K562 (cell line): ENCODE measurements at regions not wholly inside any gene's neighbourhood (a gene's known extent, or its start where the extent isn't known, plus 50 kb on each side); places are given as distances from the start of the nearest gene placed in this dataset.

Source experiments
- CBX2 ChIP-seq: fragments of 200-600 bp; sonication (generic); IDR thresholded peaks from one replicate; pipeline ENCODE4 v1.6.1; 2012; ENCODE audit warnings: mild to moderate bottlenecking, low read length, inconsistent platforms; ENCODE audit not compliant: insufficient read depth, poor library complexity, severe bottlenecking
- NCOR1 ChIP-seq: fragments of 450-650 bp; IDR thresholded peaks from 2 replicates; pipeline ENCODE4 v1.6.1; 2016; ENCODE audit warnings: mild to moderate bottlenecking, moderate library complexity
- SAFB2 ChIP-seq: fragments of 200-400 bp; formaldehyde crosslinking; IDR thresholded peaks from 2 replicates; pipeline ENCODE4 v1.6.1; 2018; ENCODE audit warnings: borderline replicate concordance, low read length, low read depth, moderate library complexity; ENCODE audit not compliant: severe bottlenecking
- TCFL5 ChIP-seq: fragments of 250-450 bp; sonication (Bioruptor Pico); conservative IDR thresholded peaks from 2 replicates; pipeline ENCODE4 v1.6.1; 2021; ENCODE audit warnings: mild to moderate bottlenecking, moderate library complexity, matching md5 sums
- ZNF584 ChIP-seq: fragments of 200-800 bp; sonication (Bioruptor generic); IDR thresholded peaks from 2 replicates; pipeline ENCODE4 v1.6.1; 2016; ENCODE audit warnings: low read depth, mild to moderate bottlenecking, missing genetic modification characterization, missing compliant biosample characterization
- ZNF780A ChIP-seq: fragments of 250-450 bp; sonication (Bioruptor Pico); IDR thresholded peaks from 2 replicates; pipeline ENCODE4 v1.5.0; 2021; ENCODE audit warnings: mild to moderate bottlenecking
- TF ChIP-seq, protein P1 (sequence below), 3 experiments: fragments of 200-800 bp in 1 of 3; fragments of 250-450 bp in 1 of 3; fragments of 450-650 bp in 1 of 3; sonication (Bioruptor Pico) in 1 of 3; sonication (Bioruptor generic) in 1 of 3; formaldehyde crosslinking in 1 of 3; IDR thresholded peaks; 2 replicates each; pipeline versions ENCODE4 v1.6.1 to v1.8.0; 2016 to 2022; ENCODE audit warnings: mild to moderate bottlenecking in 2 of 3, missing genetic modification characterization in 2 of 3, missing compliant biosample characterization in 1 of 3, moderate library complexity in 1 of 3
- TF ChIP-seq, protein P2 (sequence below), 2 experiments: fragments of 450-650 bp; IDR thresholded peaks; 2 replicates each; pipeline ENCODE4 v1.6.1; 2018; ENCODE audit warnings: mild to moderate bottlenecking in 2 of 2, low read depth in 1 of 2; ENCODE audit not compliant: partially characterized antibody in 2 of 2

DNA sequence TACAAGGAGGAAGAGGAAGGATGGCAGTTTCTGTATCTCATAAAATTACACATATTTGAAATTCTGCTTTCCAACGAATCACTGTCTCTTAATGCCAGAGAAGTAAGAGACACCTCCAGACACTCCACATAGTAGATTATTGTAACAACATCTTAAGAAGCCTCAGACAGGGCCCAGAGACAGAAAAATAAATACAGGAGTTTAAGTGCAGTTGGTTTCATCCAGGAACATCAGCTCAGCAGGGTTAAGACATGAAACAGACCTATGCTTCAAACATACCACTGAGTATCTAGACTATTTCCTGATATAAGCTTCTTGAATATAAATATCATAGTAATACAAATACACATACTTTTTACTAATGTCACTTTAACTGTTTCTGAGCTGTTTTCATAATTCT, 290.3 kb downstream of the ADAMTS20 start (continued):
- TF ChIP-seq SAFB2 (no peak), TCFL5 (CRISPR knock-in tag) (no peak), ZNF584 (CRISPR knock-in tag) (no peak), ZNF780A (CRISPR knock-in tag) (no peak), NCOR1 (no peak), CBX2 (no peak)
- TF ChIP-seq, protein P1, sequence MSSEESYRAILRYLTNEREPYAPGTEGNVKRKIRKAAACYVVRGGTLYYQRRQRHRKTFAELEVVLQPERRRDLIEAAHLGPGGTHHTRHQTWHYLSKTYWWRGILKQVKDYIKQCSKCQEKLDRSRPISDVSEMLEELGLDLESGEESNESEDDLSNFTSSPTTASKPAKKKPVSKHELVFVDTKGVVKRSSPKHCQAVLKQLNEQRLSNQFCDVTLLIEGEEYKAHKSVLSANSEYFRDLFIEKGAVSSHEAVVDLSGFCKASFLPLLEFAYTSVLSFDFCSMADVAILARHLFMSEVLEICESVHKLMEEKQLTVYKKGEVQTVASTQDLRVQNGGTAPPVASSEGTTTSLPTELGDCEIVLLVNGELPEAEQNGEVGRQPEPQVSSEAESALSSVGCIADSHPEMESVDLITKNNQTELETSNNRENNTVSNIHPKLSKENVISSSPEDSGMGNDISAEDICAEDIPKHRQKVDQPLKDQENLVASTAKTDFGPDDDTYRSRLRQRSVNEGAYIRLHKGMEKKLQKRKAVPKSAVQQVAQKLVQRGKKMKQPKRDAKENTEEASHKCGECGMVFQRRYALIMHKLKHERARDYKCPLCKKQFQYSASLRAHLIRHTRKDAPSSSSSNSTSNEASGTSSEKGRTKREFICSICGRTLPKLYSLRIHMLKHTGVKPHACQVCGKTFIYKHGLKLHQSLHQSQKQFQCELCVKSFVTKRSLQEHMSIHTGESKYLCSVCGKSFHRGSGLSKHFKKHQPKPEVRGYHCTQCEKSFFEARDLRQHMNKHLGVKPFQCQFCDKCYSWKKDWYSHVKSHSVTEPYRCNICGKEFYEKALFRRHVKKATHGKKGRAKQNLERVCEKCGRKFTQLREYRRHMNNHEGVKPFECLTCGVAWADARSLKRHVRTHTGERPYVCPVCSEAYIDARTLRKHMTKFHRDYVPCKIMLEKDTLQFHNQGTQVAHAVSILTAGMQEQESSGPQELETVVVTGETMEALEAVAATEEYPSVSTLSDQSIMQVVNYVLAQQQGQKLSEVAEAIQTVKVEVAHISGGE (CRISPR knock-in tag; IDR thresholded peaks at IDR 0.05), result no peak
- TF ChIP-seq, protein P2, sequence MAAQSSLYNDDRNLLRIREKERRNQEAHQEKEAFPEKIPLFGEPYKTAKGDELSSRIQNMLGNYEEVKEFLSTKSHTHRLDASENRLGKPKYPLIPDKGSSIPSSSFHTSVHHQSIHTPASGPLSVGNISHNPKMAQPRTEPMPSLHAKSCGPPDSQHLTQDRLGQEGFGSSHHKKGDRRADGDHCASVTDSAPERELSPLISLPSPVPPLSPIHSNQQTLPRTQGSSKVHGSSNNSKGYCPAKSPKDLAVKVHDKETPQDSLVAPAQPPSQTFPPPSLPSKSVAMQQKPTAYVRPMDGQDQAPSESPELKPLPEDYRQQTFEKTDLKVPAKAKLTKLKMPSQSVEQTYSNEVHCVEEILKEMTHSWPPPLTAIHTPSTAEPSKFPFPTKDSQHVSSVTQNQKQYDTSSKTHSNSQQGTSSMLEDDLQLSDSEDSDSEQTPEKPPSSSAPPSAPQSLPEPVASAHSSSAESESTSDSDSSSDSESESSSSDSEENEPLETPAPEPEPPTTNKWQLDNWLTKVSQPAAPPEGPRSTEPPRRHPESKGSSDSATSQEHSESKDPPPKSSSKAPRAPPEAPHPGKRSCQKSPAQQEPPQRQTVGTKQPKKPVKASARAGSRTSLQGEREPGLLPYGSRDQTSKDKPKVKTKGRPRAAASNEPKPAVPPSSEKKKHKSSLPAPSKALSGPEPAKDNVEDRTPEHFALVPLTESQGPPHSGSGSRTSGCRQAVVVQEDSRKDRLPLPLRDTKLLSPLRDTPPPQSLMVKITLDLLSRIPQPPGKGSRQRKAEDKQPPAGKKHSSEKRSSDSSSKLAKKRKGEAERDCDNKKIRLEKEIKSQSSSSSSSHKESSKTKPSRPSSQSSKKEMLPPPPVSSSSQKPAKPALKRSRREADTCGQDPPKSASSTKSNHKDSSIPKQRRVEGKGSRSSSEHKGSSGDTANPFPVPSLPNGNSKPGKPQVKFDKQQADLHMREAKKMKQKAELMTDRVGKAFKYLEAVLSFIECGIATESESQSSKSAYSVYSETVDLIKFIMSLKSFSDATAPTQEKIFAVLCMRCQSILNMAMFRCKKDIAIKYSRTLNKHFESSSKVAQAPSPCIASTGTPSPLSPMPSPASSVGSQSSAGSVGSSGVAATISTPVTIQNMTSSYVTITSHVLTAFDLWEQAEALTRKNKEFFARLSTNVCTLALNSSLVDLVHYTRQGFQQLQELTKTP (IDR thresholded peaks at IDR 0.05; ENCODE audit: low read depth in 1 of 2, partially characterized antibody in 2 of 2), result no peak
